Prostate gland (tissue), 2 donors: ENCODE measurements at regions not wholly inside any gene's neighbourhood (a gene's known extent, or its start where the extent isn't known, plus 50 kb on each side); places are given as distances from the start of the nearest gene placed in this dataset.

Experiments
- POLR2A ChIP-seq: fragments of 450-650 bp; IDR thresholded peaks from one replicate; pipeline ENCODE4 v1.6.1; 2016; ENCODE audit warnings: antibody characterized with exemption, mild to moderate bottlenecking
- POLR2AphosphoS5 ChIP-seq: sonication (generic); formaldehyde crosslinking; IDR thresholded peaks from one replicate; pipeline ENCODE4 v1.6.1; 2017; ENCODE audit warnings: antibody characterized with exemption
- TF ChIP-seq, protein P1 (sequence below), 4 experiments: fragments of 200-600 bp in 2 of 4; fragments of 450-650 bp in 2 of 4; sonication (generic) in 2 of 4; IDR thresholded peaks; 1 replicate in 3 of 4; 2 replicates in 1 of 4; pipeline ENCODE4 v1.5.1; 2016 to 2019; ENCODE audit warnings: antibody characterized with exemption in 4 of 4, mild to moderate bottlenecking in 2 of 4, moderate library complexity in 2 of 4

DNA sequence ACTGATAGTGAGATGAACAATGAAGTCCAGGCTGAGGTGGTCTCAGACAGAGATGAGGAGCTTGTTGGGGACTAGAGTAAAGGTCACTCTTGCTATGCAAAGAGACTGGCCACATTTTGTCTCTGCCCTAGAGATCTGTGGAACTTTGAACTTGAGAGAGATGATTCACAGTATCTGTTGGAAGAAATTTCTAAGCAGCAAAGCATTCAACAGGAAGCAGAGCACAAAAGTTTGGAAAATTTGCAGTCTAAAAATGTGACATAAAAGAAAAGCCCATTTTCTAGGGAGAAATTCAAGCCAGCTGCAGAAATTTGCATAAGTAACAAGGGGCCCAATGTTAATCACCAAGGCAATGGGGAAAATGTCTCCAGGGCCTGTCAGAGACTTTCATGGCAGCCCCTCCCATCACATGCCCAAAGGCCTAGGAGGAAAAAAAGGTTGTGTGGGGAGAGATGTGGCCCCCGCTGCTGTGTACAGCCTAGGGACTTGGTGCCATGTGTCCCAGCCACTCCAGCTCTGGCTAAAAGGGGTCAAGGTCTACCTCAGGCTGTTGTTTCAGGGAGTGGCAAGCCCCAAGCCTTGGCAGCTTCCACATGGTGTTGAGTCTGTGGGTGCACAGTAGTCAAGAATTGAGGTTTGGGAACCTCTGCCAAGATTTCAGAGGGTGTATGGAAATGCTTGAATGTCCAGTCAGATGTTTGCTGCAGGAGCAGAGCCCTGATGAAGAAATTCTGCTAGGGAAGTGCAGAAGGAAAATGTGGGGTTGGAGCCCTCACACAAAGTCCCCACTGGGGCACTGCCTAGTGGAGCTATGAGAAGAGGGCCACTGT, 262.8 kb downstream of the DKK2 start:
- TF ChIP-seq, protein P1, sequence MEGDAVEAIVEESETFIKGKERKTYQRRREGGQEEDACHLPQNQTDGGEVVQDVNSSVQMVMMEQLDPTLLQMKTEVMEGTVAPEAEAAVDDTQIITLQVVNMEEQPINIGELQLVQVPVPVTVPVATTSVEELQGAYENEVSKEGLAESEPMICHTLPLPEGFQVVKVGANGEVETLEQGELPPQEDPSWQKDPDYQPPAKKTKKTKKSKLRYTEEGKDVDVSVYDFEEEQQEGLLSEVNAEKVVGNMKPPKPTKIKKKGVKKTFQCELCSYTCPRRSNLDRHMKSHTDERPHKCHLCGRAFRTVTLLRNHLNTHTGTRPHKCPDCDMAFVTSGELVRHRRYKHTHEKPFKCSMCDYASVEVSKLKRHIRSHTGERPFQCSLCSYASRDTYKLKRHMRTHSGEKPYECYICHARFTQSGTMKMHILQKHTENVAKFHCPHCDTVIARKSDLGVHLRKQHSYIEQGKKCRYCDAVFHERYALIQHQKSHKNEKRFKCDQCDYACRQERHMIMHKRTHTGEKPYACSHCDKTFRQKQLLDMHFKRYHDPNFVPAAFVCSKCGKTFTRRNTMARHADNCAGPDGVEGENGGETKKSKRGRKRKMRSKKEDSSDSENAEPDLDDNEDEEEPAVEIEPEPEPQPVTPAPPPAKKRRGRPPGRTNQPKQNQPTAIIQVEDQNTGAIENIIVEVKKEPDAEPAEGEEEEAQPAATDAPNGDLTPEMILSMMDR (IDR thresholded peaks at IDR 0.05) = no peak
- no peak for TF ChIP-seq POLR2A
- no peak for TF ChIP-seq POLR2AphosphoS5
